HG02610 (cell line): ENCODE measurements at regions not wholly inside any gene's neighbourhood (a gene's known extent, or its start where the extent isn't known, plus 50 kb on each side); places are given as distances from the start of the nearest gene placed in this dataset.

Experiments used
- ATAC-seq: cut with Tn5 transposase; IDR thresholded peaks from one replicate; pipeline ENCODE4 v1.9.1; 2021; ENCODE audit warnings: mild to moderate bottlenecking, moderate library complexity; ENCODE audit not compliant: unreplicated experiment

- no peak for ATAC-seq
Measured at GRCh38 chr6:100268326-100268725, 196.4 kb downstream of the SIM1 start.

GRCh38 chr6:100267721-100268123 lies 197.0 kb downstream of the SIM1 start:
- no peak for ATAC-seq

- no peak for ATAC-seq
Measured at GRCh38 chr6:100266494-100267401, 198.0 kb downstream of the SIM1 start.

- no peak for ATAC-seq
Measured at GRCh38 chr6:100262086-100262485, 202.6 kb downstream of the SIM1 start.

GRCh38 chr6:100261486-100261885 lies 203.2 kb downstream of the SIM1 start:
- no peak for ATAC-seq

- no peak for ATAC-seq
Measured at GRCh38 chr6:100260584-100260983, 204.1 kb downstream of the SIM1 start.

GRCh38 chr6:100259865-100260264 lies 204.9 kb downstream of the SIM1 start:
- no peak for ATAC-seq

DNA sequence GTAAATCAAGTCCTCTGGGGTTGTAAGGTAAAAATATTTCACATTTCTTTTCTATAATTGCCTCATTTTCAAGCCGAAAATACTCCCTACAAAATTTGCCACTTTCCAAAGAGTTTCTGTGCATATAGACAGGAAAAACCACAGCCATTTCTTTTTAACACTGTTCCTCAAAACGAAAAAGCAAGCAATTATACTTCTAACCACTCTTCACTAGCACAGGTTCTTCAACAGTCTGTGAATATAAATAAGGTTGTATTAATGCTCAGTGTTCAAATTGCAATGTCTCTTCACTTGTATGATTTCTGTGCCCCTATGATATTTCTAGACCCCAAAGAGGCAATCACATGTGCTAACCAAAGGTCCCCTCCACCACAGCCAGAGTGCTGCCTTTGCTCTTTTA lies 206.0 kb downstream of the SIM1 start:
- no peak for ATAC-seq

GRCh38 chr6:100257793-100258395 lies 206.8 kb downstream of the SIM1 start:
- peak; percentile 92 for ATAC-seq

GRCh38 chr6:100255701-100256100 lies 209.0 kb downstream of the SIM1 start:
- ATAC-seq = no peak

DNA sequence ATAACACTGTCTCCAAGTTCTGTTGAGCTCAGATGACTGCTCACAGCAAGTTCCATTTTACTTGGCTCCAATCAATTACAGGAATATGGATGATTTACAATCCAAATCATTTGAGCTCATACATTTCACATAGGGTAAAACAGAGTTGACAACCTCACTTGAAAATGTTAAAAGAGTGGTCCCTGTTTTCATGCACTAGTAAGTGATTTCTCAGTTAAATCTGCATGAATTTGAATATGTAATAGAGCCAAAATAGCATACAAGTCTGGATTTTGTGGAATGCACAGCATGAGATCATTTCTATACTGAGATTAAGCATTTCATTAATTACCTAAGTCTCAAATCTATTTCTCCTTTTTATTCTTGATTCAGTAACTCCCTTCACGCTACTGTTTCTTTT lies 217.6 kb downstream of the SIM1 start:
- no peak for ATAC-seq

- ATAC-seq = no peak
Measured at GRCh38 chr6:100246206-100246605, 218.5 kb downstream of the SIM1 start.

DNA sequence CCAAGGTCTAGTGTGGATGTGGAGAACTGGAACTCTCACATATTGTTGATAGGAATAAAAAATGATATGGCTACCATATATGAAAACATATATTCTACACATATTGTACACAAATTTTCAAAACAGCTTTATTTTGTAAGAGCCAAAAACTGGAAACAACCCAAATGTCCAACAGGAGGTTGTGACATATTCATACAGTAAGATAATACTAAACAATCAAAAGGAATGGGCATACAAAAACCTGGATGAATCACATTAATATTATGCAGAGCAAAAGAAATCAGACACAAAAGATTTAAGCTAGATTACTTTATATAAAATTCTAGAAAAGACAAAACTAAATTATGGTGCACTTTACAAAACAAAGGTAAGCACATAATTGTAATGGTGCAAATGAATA lies 223.9 kb downstream of the SIM1 start:
- no peak for ATAC-seq

- ATAC-seq = no peak
Measured at GRCh38 chr6:100237821-100238220, 226.9 kb downstream of the SIM1 start.

- no peak for ATAC-seq
Measured at GRCh38 chr6:100236389-100236788, 228.3 kb downstream of the SIM1 start.

- ATAC-seq = no peak
Measured at GRCh38 chr6:100235631-100236030, 229.1 kb downstream of the SIM1 start.

GRCh38 chr6:100234625-100235024 lies 230.1 kb downstream of the SIM1 start:
- ATAC-seq = no peak

DNA sequence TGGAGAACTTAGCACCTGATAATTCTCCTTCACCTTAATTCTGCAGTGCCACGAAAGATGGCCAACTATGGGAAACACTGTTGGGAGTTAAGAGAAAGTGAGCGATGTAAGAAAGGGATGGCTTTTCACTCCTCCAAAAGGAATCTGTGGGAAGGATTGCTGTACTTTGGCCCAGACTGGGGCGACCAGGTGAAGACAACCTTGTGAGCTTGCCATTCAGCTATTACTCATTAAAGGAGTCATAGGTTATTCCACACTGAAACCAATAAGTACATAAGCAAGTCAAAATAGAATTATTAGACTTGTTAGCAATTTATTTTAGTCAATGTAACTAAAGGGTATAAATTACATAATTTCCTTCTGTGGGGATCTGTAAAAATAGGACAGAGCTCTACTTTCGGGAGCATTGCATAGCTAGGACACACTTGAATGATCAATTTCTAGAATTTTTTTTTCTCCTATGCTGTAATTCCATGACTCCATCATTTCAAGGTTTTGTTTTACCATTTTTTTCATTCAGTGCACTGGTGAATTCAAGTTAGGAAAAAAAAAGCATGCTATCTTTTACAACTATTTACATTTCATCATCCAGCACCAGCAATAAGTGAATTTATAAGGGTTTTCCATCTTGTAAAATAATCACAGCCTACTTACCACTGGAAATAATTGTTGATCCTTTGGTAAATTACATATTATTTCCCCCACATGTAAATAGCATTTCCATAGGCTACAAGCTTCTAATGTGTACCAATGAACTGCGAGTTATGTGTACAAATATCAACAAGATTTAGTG lies 231.7 kb downstream of the SIM1 start:
- no peak for ATAC-seq

GRCh38 chr6:100230953-100231316 lies 233.8 kb downstream of the SIM1 start:
- ATAC-seq = no peak

GRCh38 chr6:100230115-100230952 lies 234.4 kb downstream of the SIM1 start:
- ATAC-seq = no peak

DNA sequence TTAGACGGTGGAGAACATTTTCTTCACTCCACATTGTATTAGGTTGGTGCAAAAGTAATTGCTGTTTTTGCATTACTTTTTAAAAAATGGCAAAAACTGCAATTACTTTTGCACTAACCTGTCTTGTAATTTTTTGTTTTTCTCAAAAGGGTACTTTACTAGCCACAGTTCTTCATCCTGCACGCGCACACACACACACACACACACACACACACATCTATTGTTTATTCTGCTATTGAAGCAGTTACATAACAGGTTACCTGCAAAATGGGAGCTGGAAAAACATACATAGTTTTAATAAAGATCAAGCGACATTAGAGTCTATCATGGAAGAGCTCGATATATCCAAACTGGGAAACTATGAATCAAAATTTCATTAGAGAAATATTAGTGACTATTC lies 235.2 kb downstream of the SIM1 start:
- ATAC-seq = no peak
